Testis (tissue), 2 donors: ENCODE measurements at regions not wholly inside any gene's neighbourhood (a gene's known extent, or its start where the extent isn't known, plus 50 kb on each side); places are given as distances from the start of the nearest gene placed in this dataset.

Experiments
- POLR2A ChIP-seq: fragments of 450-650 bp; IDR thresholded peaks from one replicate; pipeline ENCODE4 v1.6.1; 2017; ENCODE audit warnings: antibody characterized with exemption, mild to moderate bottlenecking, moderate library complexity
- TF ChIP-seq, protein P1 (sequence below), 3 experiments: fragments of 450-650 bp in 2 of 3; fragments of 200-600 bp in 1 of 3; sonication (generic) in 1 of 3; IDR thresholded peaks; one replicate each; pipeline ENCODE4 v1.5.1; 2016 to 2019; ENCODE audit warnings: antibody characterized with exemption in 3 of 3, mild to moderate bottlenecking in 2 of 3, moderate library complexity in 1 of 3

DNA sequence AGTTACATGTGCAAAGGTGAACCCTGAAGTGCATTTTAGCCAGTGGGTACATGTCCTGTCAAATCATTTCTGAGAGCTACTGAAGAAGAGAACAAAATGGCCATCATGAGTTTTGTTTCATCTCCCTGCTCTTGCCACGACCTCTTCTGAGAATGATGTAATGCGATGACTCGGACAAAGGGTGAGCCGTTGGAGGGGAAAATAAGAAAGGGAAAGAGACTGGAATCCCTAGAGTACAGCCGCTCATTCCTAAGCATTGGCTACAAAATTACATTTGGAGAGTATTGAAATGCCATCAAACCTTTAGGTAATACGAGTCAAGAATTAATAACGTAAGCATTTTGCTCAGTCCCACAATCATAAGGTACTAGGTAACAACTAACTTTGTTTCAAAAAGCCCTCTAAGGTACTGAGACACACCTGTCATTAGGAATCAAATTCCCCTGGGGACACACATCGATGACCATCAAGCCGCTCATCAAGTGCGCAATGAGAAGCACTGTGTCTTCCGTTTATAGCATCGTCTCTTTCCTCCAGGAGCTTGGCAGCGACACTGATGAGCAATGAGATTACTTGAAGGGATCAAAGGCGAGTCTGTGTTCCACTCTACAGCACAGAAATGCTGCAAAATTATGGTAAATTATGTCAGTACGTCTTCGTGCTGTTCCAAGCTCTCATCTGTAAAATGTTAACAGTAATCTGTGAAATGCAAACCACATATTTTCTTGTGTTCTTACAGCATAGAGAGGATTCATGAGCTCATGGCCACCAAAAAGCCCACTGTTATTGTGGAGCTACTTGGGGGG is 97.3 kb upstream of the PIEZO2 start:
- TF ChIP-seq POLR2A = no peak
- TF ChIP-seq, protein P1, sequence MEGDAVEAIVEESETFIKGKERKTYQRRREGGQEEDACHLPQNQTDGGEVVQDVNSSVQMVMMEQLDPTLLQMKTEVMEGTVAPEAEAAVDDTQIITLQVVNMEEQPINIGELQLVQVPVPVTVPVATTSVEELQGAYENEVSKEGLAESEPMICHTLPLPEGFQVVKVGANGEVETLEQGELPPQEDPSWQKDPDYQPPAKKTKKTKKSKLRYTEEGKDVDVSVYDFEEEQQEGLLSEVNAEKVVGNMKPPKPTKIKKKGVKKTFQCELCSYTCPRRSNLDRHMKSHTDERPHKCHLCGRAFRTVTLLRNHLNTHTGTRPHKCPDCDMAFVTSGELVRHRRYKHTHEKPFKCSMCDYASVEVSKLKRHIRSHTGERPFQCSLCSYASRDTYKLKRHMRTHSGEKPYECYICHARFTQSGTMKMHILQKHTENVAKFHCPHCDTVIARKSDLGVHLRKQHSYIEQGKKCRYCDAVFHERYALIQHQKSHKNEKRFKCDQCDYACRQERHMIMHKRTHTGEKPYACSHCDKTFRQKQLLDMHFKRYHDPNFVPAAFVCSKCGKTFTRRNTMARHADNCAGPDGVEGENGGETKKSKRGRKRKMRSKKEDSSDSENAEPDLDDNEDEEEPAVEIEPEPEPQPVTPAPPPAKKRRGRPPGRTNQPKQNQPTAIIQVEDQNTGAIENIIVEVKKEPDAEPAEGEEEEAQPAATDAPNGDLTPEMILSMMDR (IDR thresholded peaks at IDR 0.05) = no peak
